ENCODE measurements at regions not wholly inside any gene's neighbourhood (a gene's known extent, or its start where the extent isn't known, plus 50 kb on each side); places are given as distances from the start of the nearest gene placed in this dataset.
"Not testable (repeated sequence)": the region's sequence is repeated elsewhere in the genome, so short reads cannot be mapped to it uniquely, and the experiment has no call there.

DNA sequence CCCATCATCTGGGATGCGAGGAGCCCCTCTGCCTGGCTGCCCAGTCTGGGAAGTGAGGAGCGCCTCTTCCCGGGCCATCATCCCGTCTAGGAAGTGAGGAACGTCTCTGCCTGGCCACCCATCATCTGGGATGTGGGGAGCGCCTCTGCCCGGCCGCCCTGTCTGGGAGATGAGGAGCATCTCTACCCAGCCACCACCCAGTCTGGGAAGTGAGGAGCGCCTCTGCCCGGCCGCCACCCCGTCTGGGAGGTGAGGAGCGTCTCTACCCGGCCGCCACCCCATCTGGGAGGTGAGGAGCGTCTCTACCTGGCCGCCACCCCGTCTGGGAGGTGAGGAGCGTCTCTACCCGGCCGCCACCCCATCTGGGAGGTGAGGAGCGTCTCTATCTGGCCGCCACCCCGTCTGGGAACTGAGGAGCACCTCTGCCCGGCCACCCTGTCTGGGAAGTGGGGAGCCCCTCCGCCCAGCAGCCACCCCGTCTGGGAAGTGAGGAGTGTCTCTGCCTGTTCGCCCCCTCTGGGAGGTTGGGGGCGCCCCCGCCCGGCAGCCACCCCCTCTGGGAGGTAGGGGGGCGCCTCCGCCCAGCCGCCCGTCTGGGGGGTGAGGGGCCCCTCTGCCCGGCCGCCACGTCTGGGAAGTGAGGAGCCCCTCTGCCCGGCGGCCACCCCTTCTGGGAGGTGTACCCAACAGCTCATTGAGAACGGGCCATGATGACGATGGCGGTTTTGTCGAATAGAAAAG, 80.5 kb downstream of the NAA11 start:
- not testable (repeated sequence) for TF ChIP-seq POLR2AphosphoS5 (IDR thresholded peaks at IDR 0.05); EP300 (conservative IDR thresholded peaks at IDR 0.05; ENCODE audit: poor library complexity, severe bottlenecking); EZH2 (IDR thresholded peaks at IDR 0.05; ENCODE audit: borderline replicate concordance, insufficient read depth, low read length, poor library complexity, severe bottlenecking); MXI1 (conservative IDR thresholded peaks at IDR 0.05; ENCODE audit: poor library complexity, severe bottlenecking); REST (IDR thresholded peaks at IDR 0.05; ENCODE audit: borderline replicate concordance); SMC3 (conservative IDR thresholded peaks at IDR 0.05; ENCODE audit: poor library complexity); TAF1 (IDR thresholded peaks at IDR 0.05; ENCODE audit: low read depth); RAD21 (conservative IDR thresholded peaks at IDR 0.05)
- TF ChIP-seq, protein P1, sequence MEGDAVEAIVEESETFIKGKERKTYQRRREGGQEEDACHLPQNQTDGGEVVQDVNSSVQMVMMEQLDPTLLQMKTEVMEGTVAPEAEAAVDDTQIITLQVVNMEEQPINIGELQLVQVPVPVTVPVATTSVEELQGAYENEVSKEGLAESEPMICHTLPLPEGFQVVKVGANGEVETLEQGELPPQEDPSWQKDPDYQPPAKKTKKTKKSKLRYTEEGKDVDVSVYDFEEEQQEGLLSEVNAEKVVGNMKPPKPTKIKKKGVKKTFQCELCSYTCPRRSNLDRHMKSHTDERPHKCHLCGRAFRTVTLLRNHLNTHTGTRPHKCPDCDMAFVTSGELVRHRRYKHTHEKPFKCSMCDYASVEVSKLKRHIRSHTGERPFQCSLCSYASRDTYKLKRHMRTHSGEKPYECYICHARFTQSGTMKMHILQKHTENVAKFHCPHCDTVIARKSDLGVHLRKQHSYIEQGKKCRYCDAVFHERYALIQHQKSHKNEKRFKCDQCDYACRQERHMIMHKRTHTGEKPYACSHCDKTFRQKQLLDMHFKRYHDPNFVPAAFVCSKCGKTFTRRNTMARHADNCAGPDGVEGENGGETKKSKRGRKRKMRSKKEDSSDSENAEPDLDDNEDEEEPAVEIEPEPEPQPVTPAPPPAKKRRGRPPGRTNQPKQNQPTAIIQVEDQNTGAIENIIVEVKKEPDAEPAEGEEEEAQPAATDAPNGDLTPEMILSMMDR (IDR thresholded peaks at IDR 0.05; ENCODE audit: poor library complexity, severe bottlenecking), result not testable (repeated sequence)
